ENCODE measurements at regions not wholly inside any gene's neighbourhood (a gene's known extent, or its start where the extent isn't known, plus 50 kb on each side); places are given as distances from the start of the nearest gene placed in this dataset.
A peak's percentile ranks its signal among the peaks of the same experiment; 100 is the strongest.
"Not testable (repeated sequence)": the region's sequence is repeated elsewhere in the genome, so short reads cannot be mapped to it uniquely, and the experiment has no call there.

GRCh38 chr13:50726164-50726563 lies 117.3 kb downstream of the DLEU7 start:
- no peak for DNase-seq

- no peak for DNase-seq
Measured at GRCh38 chr13:50729177-50729576, 114.3 kb downstream of the DLEU7 start.

GRCh38 chr13:50730496-50731351 lies 112.8 kb downstream of the DLEU7 start:
- no peak for DNase-seq

GRCh38 chr13:50731400-50731799 lies 112.1 kb downstream of the DLEU7 start:
- no peak for DNase-seq

GRCh38 chr13:50732712-50733111 lies 110.8 kb downstream of the DLEU7 start:
- DNase-seq, result no peak

- DNase-seq, result no peak
Measured at GRCh38 chr13:50733392-50733791, 110.1 kb downstream of the DLEU7 start.

- DNase-seq, result no peak
Measured at GRCh38 chr13:50735071-50735470, 108.4 kb downstream of the DLEU7 start.

- DNase-seq, result no peak
Measured at GRCh38 chr13:50740052-50740741, 103.3 kb downstream of the DLEU7 start.

- DNase-seq, result no peak
Measured at GRCh38 chr13:50742353-50742752, 101.1 kb downstream of the DLEU7 start.

- no peak for DNase-seq
Measured at GRCh38 chr13:50742968-50743367, 100.5 kb downstream of the DLEU7 start.

- no peak for DNase-seq
Measured at GRCh38 chr13:50744116-50744660, 99.3 kb downstream of the DLEU7 start.

GRCh38 chr13:50745542-50746115 lies 97.9 kb downstream of the DLEU7 start:
- DNase-seq, result no peak

GRCh38 chr13:50747737-50748350 lies 95.6 kb downstream of the DLEU7 start:
- no peak for DNase-seq

- not testable (repeated sequence) for DNase-seq
Measured at GRCh38 chr13:50753221-50753620, 90.3 kb downstream of the DLEU7 start.

GRCh38 chr13:50755862-50756685 lies 87.4 kb downstream of the DLEU7 start:
- DNase-seq, result peak in 1 of 2 donors; percentile 76

- no peak for DNase-seq
Measured at GRCh38 chr13:50757008-50757407, 86.5 kb downstream of the DLEU7 start.

GRCh38 chr13:50758796-50759195 lies 84.7 kb downstream of the DLEU7 start:
- no peak for DNase-seq

GRCh38 chr13:50760751-50761150 lies 82.7 kb downstream of the DLEU7 start:
- no peak for DNase-seq

GRCh38 chr13:50761406-50761805 lies 82.1 kb downstream of the DLEU7 start:
- no peak for DNase-seq

- no peak for DNase-seq
Measured at GRCh38 chr13:50762969-50763567, 80.4 kb downstream of the DLEU7 start.

- no peak for DNase-seq
Measured at GRCh38 chr13:50766013-50766412, 77.5 kb downstream of the DLEU7 start.

GRCh38 chr13:50766695-50767094 lies 76.8 kb downstream of the DLEU7 start:
- no peak for DNase-seq
